ENCODE measurements at regions not wholly inside any gene's neighbourhood (a gene's known extent, or its start where the extent isn't known, plus 50 kb on each side); places are given as distances from the start of the nearest gene placed in this dataset.

GRCh38 chr2:153189091-153189888 lies 289.3 kb downstream of the RPRM start:
- no peak for DNase-seq

DNA sequence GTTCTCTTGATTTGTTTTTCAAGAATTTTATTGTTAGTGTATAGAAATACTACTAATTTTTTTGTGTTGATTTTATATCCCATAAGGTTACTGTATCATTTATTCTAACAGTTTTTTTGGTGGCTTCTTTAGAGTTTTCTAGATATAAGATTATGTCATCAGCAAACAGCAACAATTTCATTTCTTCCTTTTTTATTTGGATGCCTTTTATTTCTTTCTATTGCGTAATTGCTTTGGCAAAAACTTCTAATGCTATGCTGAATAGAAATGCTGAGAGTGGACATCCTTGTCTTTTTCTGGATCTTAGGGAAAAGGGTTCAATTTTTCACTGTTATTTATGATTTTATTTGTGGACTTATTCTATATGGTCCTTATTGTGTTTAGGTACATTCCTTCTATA lies 298.8 kb downstream of the RPRM start:
- DNase-seq: no peak

DNA sequence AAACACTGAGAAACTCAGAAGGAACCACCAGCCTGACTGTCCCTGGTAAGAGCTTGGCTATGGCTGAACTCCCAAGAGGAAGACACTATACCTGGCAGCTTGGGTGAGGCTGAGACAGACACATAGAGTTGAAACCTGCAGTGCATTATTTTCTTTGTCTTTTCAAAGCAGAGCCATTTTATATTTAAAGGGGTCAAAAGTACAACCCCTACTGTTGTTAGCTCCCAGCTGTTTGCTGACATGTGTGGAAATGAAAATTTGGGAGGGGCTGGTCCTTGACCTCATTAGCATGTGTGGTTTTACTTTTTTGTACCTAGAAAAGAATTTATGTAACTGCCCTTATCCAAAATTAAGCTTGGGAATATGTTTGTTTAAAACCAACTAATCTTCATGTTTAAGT lies 309.0 kb downstream of the RPRM start:
- DNase-seq: no peak

DNA sequence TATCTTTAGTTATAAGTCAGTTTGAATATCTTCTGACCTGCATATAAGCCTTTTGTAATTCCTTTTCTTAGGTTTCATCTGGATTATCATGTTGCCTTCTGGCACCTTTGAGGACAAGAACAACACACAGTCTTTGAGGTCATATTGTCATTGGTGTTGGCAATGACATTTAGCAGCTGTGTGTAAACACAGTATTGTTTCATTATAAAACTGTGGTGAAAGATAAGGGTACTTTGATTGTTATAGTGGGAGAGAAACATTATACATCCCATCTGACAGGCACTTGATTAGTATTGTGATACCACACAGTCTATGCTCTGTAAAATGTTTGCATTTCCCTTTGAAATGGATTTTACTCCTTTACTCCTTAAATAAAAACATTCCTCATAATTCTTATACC lies 313.5 kb downstream of the RPRM start:
- DNase-seq: no peak

DNA sequence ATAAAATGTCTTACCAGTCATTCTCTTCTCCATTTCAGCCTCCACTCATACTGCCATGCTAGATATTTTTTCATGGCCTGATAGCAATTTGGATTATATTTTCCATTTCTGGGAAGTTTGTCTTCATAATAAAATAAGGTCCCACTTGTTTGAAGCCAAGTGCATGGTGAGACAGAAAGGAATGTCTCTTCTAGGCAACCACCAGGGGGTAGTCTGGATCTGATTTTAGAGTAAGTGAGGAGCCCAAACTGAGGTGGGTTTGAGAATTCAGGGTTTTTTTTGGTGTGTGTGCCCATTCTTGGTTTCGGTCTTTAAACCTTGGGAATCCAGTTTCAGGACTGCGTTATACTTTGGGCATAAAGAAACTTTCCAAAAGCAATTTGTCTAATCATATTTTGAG lies 315.5 kb downstream of the RPRM start:
- peak; percentile 42 for DNase-seq

- DNase-seq: no peak
Observed at GRCh38 chr2:153156743-153157142, 321.8 kb downstream of the RPRM start.

DNA sequence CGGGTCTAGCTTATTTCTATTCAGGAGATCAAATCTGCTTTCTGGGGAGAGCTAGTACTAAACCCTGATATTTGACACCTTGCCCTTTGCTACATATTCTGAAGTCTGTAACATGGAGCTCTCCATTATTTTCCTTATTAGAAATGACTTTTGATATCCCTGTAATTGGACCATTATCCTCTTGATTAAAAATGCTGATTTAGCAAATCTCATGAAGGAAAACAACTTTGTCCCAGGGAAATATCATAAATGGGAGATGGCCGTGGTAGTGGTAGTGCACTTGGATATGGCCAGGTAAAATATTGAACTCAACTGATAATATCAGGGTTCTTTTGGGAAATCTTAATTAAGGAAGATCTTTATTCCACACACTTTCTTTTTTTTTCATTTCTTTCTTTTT lies 326.5 kb downstream of the RPRM start:
- DNase-seq: no peak

DNA sequence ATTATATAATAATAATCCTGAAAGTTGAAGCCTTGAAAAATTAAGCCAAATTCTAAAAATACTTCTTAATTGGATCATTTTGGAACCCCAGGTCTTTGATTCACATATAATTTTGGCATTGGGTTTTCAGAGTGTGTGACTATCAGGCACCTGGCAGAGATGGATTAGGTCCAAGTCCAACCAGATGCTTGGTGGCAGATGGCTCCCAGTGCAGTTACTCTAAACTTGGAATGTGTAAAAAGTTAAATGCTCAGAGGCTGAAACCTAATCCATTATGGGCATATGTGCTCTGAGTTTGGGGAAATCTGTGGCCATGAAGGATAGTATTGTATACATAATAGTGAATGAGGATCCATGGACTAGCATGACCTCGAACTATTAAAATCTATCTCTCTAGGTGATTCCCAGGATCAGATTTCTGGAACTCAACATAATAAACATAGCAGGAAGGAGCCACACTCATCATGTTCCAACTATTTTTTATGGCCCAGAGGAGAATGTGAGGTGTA lies 333.0 kb downstream of the RPRM start:
- no peak for DNase-seq

DNA sequence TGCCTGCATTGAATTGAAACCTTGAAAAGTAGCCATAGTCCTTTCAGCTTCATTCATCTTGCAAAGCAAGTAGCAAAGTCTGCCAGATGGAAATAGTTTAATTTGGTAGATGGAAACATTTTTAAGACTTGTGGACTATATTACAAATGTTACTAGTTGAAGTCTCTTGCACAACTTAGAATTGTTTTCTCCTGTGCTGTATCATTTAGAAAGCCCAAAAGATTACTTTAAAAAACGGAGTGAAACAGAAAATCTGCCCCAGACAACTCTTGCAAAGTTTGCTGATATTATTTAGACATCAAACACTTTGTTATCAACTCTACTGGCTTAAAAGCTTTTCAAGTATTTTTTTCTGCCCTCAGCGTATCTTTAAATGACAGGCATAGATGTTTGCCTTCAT lies 335.0 kb downstream of the RPRM start:
- DNase-seq: no peak

- DNase-seq: no peak
Observed at GRCh38 chr2:153140498-153140897, 338.1 kb downstream of the RPRM start.

DNA sequence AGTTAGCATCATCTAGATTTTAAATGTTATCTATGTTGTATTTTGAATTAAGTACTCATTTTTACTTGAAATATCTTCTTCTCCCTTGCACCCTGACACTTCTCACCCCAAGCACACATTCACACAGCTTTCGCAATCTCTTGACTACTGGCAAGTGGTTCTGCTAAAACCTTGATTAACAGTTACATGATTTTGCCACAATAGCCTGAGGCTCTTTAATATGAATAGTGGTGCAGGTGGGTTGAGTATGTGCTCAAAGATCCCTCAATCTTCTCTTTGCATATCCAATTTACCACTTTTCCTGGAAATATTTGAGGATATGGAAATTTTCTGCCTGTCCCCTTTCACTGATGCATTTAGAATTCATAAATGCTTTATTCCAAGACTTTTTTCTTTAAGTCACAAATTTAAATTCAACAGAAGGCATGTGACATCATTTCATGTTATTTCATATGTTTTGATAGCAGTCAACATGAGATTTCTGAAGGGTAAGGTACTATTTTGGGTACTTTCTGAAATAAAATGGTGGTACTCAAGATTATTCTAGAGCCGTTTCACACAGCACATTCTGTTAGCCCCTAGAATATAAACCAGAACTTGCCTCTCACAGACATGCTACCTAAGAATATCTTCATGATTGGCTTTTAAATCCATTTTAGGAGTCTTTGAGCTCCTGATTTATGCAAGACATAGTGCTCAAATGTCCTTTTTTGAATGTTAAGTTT lies 339.7 kb downstream of the RPRM start:
- DNase-seq: no peak

DNA sequence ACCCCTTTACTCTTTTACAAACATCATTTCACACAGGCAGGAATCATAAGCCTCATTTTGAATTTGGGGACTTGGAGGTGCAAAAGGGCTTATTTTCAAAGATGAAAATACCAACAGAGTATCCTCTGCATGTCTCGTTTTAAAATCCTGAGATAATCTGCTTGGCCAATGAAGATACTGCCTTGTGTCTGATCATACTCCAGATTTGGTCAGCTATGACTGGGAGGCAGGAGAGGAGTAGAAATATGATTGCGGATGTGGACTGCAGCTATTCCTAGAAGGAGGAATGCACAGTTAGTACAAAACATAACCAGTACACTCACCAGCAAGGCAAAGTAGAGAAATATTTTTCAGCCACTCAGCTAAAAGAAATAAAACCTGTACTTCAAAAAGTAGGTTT lies 342.3 kb downstream of the RPRM start:
- DNase-seq: no peak

- DNase-seq: no peak
Observed at GRCh38 chr2:153134725-153135124, 343.8 kb downstream of the RPRM start.

DNA sequence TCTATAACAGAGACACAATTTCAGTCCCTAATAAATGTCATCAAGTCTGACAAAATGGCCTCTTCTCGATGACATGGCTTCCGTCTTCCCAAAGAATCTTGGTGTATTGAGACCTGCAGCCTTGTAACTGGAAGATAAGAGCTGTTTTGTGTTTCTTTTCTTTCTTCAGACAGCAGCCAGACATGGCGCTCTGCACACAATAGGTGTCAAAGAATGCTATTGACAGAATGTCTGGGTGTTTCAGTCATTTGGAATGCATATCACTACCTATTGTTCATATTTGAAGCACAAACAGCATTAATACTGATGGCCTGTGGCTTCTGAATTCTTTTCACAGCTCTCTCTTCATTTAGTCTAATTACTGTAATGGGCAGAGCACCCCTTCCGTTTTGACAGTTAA lies 344.8 kb downstream of the RPRM start:
- no peak for DNase-seq

GRCh38 chr2:153132418-153132817 lies 346.1 kb downstream of the RPRM start:
- DNase-seq: no peak

GRCh38 chr2:153115141-153115540 lies 363.4 kb downstream of the RPRM start:
- no peak for DNase-seq

DNA sequence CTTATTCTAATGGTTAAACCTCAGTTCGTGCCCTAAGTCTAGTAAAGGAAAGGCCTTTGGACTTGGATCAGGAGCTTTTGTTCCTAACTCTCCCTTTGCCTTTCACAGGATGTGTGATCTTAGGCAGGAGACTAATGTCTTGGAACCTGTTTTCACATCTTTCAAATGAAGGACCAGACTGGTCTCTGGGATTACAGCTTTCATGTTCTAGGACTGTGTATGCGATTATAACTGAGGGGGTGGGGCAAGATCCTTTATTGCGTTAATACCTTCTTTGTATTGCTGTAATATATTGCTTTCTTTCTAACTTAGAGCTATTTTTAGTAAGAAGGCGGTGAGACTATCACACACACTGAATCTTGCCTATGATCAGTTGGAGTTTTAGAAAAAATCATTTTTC lies 368.1 kb downstream of the RPRM start:
- no peak for DNase-seq

DNA sequence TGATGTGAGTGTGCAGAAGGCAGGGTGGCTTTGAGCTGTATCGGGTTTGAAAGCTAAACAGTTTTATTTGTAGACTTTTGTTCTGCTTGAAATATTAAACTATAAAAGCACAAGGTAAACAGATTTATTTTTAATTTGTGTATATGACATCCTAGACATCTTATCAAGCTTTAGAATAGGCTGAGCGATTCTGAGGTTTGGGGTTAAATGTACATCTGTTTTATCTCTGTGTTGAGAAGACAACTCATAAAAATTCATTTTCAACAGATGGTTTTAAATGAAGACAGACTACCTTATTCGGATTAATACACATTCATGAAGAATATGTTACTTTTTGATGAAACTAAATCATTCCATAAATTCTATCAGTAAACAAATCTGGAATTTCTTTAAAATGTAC lies 368.8 kb downstream of the RPRM start:
- DNase-seq: no peak

DNA sequence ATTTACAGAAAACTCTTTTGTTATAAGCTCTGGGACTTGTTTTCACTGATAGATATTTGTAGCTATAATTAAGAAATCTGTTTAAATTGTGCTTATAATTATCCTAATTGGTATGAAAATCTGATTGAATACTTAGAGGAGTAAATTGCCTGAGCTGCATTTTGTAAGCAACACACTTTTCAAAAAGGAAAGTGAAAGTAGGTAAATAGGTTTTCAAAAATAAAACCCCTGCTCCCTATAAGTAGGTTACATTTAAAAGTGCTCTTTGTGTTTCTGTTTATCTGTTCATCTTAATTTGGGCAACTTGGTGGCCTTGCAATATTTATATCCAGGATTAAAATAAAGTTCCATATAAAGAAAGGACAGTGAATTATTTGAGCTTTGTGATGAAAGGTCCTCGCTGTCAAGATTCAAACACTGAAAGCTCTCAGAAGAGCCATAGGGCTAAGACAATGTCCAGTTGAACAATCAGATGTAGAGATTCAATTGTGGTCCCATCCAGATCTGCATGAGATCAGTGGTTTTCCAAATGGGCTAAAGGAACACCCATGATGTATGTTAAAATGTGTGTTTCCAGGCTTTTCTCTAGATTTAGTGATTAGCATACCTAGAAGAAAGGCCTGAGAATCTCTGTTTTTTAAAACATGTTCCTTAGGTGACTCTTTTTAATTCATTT lies 371.6 kb downstream of the RPRM start:
- DNase-seq: no peak

DNA sequence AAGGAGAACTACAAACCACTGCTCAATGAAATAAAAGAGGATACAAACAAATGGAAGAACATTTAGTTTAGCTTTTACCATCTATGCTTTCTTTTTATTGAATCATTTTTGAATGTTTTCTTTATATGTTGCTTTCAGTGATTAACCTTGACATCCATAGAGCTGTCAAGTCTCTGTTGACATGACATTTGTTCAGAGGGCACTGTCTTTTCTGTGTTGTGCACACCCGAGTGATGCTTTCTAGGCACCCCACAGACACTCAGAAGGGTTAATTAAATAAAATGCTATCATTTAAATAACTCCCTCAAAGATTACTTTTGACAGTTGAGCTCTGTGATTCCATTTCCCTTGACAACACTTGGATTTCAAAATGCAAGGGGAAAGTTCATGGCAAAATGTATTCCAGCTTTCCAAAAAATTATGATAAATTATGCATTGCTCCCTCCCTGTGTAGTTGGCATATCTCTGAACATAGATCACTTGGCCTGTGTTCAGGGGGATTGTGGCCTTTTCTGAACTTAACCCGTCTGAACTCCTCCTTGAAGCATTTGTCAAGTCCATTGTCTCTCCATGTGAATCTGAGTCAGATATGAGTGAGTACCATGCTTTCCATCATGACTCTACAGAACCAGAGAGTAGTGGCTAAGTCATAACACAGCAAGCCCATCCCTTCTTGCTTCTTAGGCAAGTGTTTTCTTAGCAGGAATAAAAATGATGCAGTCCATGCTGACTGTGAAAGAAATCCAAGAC lies 372.6 kb downstream of the RPRM start:
- no peak for DNase-seq

GRCh38 chr2:153101187-153101586 lies 377.4 kb downstream of the RPRM start:
- no peak for DNase-seq

GRCh38 chr2:153100151-153100550 lies 378.4 kb downstream of the RPRM start:
- no peak for DNase-seq

- DNase-seq: no peak
Observed at GRCh38 chr2:153098073-153098472, 379.7 kb downstream of the ARL6IP6 start.
